Smooth muscle cell of the brain vasculature (primary cell): ENCODE measurements at regions not wholly inside any gene's neighbourhood (a gene's known extent, or its start where the extent isn't known, plus 50 kb on each side); places are given as distances from the start of the nearest gene placed in this dataset.

Experiments used
- DNase-seq: peaks from one replicate; pipeline ENCODE4 v3.0.0-alpha.2; 2012; ENCODE audit warnings: low read depth, low spot score

DNA sequence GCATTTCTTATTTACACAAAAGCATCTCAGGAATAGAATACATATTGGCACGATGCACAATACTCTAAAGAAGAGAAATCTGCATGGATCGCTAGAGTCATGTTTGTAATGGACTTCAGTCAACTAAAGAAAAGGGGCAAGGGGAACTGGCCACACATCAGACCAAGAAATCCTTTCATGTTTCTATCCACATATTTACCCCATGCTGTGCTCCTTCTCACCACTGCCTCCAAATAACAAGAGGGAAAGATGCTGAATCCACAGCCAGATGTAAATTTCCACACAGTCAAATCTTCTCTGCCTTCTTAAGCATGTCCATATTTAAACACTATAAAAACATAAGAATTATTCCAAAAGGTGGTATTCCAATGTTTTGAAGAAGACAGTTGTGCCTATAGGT lies 67.6 kb downstream of the COX18 start:
- no peak for DNase-seq

DNA sequence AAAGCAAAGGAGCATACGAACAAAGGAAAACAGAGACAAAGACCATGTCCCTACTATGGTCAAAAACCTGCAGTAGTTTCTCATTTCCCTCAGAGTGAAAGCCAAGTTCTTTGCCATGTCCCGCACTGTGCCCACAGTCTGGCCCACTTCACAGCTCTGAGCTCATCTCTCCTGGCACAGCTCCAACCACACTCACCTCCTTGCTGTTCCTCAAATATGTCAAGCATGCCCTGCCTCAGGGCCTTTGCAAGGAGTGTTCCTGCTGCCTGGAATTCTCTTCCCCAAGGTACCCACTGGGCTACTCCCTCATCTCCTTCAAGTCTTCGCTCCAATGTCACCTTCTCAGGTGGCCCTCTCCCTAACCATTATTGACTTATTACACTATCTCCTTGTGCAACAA lies 72.1 kb downstream of the COX18 start:
- DNase-seq = no peak

DNA sequence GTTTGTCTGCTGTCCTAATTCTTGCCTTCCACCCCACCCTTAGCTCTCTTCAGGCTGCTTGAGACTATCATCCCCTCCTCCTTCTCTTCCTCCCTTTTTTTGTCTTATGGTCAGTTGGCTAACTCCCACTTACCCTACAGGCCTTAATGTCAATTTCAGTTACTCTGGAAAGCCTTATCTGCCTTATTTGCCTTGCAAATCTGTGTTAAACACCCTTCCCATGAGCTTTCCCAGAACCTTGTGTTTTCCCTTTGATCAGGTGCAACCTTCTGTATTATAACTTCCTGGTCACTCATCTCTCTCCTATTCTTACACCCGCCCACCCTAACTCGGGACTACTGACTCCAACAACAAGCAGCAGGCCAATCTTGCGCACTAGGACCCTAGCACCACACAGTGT lies 74.8 kb downstream of the COX18 start:
- DNase-seq = no peak

DNA sequence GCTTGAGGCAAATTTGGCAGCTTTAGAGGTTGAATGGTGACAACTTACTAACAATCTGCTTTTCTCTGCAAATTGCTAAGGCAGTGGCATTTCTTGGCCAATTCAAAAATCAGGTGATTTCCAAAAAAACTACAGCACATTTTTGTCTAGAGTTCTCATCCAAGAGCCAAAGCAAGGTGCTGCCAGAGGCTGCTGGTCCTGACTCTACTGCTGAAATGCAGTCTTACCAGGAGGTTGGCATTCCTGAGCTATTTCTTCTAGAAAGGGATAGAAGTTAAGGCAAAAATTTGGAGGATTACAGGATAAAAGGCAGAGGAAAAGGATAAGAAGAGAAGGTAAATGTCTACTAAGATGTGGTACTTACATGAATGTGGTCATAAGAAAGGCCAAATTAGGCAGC lies 75.6 kb downstream of the COX18 start:
- no peak for DNase-seq

DNA sequence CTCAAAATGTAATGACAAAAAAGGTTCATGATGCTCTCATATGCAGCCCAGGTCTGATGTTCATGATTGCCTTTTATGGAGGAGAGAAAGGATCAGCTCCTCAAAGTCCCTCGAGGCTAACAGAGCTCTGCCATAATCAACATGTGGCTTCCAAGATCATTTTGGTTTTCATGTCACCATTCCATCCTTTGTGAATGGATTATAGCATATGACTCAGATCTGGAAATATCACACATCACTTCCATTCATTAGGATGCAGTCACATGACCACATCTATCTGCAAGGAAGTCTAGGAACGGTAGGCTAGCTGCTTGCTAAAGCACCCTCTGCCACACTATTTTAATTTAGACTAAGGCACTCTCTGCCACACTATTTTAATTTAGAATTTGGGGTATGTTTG lies 77.6 kb downstream of the COX18 start:
- no peak for DNase-seq

DNA sequence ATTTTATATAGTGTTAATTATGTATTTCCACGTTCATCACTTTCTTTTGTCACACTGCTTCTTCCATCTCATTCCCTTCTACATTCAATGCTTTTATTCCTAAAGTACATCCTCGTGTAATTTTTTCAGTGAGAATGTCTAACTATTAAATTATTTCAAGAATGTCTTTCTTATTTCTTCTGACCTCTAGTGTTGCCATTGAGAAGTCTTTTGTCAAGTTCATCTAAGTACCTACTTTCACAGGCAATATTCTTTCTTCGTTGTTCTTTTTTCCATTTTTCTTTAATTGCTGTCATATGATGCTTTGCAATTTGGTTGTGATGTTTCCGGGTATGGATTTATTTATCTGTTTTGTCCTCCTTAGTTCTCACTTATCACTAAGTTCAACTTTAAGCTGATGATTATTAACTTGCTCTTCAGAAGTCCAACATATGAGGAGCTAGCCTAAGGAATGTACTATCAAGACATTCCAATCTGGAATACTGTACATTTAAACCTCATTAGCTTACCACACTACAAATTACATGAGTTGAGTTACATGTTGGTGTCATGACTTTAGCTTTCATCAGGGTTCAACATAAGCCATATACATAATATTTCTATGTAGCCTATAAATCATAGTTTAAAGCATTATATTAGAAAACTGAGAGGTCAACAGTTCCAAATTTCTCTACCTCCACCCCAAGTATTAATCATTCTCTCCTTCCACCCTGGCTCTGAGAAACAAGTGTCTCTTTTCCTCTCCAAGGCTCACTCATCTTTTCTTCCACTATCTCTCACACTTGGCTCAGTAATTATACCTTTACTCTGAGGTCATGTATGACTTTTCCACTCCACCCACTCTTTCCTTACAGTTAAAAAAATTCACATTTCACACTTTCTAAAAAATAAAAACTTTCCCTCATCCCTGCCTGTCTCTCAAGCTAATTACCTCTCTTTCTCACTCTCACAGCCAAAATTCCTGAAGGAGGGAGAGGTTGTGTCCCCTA lies 81.5 kb downstream of the COX18 start:
- DNase-seq = no peak

DNA sequence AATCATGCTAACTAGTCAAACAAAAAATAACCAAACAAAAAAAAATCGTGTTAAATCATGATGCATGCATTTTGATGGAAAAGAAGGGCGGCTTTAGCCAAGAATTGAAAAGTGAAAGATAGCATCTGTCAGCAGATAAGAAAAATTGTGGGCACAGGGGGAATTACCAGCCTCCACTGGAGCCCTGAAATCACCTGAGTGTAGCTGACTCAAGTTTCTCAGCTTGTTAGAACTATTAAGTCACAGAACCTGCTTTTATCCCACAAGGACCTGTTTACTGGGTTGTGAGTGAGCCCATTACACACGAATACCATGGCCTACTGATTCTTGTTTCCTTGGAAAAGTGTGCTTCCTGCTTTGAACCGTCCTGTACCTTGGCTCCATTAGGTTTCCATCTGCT lies 85.2 kb downstream of the COX18 start:
- DNase-seq = no peak

DNA sequence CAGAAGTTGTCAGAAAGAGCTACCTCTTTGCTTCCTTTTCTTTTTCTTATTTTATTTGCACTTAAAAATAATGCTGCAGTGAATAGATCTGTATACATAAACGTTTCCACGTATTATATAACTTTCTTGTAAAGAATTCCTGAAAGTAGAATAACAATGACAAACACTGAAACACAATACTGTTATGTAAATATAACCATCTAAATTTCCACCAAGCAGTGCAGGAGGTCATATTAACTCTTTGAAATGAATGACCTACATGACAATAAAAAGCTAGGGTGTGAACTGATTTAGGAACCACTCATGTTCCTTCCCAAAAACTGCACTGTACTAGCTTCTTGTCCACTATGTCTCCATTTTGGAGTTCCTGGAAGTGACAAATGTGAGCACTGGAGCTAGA lies 85.8 kb downstream of the COX18 start:
- no peak for DNase-seq

DNA sequence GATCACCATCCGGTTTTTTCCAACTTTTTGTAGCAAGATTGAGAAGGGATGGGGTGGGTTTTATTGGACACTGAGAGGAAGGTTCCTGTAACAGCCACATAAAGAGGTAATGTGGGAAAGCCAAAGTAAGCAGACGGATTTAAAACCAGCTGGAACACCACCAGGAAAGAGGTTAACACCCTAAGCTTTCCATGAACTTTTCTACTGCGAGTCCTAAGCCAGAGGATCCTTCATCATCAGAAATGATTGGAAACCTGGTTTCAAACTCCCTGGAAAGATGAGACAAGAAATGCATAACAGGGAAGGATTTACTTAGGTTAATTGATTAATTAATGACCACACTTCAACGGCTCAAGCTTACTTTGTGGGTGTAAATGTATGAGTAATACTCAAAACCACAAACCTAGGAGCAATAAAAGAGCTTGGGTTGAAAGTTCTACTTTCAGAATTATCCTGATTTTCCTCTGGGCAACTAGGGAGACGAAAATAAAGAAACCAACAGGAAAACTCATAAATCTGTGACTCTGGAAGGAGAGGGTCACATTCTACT lies 91.5 kb downstream of the COX18 start:
- no peak for DNase-seq

DNA sequence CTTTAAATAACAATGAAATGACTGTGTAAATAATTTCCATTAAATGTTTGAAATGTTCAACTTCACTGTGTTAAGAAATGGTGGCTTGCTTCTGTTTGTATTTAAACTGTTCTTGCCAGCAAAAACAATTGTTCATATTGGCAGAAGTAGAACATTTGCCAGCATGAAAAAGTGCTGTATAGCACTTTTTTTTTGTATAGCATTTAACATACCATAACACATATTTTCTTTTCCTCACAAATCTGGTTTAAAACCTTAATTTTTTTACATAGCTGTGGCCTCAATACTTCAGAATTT lies 94.1 kb downstream of the COX18 start:
- DNase-seq = no peak

DNA sequence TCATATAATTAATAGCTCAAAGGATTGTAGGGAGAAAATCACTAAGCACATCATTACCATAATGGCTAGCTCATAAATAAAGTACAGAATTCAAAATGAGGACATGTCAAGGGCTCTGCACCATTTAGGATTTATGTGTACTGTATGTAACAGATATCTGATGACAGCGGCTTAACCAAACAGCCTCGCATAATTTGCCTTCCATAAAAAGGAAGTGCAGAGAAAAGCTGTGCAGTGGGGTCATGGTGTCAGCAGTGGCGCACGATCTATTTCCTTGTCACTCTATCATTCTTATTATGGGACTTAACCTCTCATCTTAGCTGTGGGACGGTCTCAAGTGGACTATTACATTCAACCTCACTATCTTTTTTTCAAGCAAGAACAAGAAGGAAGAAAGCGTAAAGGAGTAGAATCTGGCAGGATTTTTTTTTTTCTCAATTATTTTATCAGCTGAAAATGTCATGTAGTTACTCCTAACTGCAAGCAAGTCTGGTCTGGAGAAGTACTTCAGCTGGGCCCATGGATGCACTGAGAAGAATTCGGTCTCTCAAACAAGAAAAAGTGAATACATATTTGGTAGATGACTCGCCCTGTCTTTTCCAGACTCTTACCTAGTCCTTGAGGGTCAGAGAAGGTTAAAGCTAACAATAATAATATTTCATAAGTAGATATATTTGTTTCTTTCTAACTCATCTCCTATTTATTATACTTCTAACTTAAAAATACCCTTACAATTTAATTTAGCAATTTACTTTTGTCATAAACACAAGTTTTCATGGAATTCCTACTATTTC lies 94.6 kb downstream of the COX18 start:
- no peak for DNase-seq

DNA sequence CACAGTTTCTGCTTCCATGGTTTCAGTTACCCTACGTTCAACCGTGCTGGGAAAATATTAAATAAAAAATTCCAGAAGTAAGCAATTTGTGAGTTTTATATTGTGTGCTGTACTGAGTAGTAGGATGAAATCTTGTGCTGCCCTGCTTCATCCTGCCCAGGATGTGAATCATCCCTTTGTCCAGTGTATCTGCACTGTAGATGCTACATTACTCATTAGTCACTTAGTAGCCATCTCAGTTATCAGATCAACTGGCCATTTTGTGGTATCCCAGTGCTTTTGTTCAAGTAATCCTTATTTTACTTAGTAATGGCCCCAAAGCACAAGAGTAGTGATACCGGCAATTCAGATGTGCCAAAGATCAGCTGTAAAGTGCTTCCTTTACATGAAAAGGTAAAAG lies 97.9 kb downstream of the COX18 start:
- no peak for DNase-seq

DNA sequence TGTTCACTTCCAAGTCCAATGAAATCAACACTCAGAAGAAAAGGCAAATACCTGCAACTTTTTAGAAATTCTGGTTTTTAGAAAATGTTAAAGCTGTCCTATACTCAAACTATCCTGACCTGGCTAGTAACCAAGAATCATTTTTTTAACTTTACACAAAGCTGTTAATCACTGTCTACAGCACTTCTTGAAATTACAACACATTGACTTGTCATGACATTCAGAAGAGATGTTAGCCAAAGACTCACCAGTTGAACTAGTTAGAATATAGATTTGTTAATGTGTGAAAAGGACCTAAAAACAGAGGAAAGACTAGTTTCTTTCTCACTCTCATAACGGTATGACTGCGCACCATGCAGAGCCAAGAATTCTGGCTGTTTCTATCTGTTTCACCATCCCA lies 98.8 kb downstream of the COX18 start:
- DNase-seq = no peak

DNA sequence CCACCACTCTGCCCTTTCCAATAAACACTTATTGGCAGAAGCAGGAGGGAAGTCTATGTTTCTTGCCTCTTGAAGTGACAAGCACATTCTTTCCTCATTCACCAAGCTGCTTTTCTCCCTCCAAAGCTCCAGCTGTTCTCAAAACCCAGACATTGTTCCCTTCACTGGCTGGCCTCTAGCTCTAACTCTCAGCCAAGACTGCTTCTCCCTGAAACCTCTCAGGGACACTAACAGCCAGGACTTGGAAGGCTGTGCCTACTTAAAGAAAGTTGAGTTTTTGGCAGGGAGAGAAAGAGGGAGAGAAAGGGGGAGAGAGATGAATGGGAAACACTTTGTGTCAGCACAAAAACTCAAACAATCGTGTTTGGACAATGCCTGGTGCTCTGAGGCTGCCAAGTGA lies 99.5 kb downstream of the COX18 start:
- no peak for DNase-seq

DNA sequence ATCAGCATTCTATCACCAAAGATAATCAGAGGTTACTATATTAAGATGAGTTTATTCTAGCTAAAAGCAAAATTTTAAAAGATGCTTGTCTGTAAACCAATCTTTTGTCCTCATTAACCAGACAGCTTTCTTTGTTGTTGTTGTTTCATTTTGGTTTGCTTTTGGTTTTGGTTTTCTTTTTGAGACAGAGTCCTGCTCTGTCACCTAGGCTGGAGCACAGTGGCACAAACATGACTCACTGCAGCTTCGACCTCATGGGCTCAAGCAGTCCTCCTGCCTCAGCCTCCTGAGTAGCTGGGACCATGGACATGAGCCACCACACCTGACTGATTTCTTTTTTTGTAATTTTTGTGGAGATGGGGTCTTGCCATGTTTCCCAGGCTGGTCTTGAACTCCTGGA lies 102.9 kb downstream of the COX18 start:
- no peak for DNase-seq

DNA sequence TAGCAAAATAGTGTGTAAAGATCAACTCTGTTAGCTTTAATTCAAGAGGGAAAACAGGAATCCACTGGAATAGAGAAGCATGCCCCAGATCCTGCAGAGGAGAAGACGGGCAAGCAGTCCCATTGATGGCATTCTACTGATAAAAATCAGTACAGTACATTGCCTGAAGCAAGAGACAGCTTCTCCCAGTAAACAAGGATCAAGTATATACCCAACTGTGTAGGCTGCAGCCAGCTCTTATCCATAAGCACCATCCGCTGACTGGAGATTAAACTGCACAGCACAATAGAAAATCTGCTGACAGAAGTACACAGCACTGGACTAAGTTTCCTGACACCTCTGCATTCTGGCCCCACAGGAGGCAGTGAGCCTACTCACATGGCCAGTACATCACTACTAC lies 110.1 kb downstream of the COX18 start:
- DNase-seq = no peak

DNA sequence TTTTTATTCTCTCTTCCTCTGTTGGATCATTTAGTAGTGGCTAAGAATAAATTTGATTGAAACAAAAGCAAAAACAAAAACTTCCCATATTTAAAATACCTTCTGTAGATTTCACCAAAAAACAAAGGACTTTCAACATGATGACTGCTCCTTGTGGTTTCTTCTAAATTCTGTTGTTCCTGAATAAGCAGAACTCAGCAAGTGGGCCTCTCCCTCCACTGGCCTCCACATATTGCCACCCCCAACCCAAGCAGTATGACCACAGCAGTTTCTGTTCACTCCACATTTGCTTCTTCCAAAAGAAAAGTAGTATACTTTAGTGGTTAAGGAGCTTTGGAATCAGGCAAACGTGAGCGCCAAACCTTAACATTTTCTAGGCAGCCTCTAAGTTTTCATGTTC lies 114.7 kb downstream of the COX18 start:
- DNase-seq = no peak

DNA sequence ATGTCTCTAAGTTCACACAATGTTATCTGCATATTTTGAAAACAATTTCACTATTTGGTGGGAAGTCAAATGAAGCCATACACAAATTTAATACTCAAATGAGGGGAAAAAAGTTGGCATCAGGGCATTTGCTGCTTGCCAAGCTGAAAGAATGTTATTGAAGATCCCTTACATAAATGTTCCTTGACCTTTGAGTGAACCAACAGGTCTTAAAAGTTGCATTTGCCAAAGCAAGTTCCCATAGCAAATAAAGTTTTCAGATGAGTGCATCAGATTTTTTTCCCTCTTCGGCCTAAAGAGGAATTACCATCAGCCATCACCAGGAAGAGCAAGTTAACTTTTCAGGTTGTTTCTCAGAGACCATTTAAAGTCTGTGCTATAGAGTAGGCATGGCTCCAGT lies 115.9 kb downstream of the COX18 start:
- no peak for DNase-seq

DNA sequence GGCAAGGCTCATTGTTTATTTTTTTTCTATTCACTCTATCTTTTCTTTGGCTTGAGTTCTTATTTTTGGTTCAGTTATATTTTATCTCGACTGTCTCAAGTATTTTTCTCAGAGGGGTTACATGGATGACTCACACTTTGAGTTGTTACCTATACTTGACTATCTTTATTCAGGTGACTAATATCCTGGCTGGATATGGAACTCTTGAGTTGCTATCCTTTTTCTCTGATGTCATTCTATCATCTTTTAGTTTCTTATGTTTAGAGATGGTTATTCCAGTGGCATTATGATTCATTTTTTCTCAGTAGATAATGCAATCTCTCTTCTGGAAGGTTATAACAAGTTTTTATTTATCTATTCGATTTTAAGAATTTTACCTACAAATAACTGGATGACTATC lies 117.9 kb downstream of the COX18 start:
- DNase-seq = no peak

DNA sequence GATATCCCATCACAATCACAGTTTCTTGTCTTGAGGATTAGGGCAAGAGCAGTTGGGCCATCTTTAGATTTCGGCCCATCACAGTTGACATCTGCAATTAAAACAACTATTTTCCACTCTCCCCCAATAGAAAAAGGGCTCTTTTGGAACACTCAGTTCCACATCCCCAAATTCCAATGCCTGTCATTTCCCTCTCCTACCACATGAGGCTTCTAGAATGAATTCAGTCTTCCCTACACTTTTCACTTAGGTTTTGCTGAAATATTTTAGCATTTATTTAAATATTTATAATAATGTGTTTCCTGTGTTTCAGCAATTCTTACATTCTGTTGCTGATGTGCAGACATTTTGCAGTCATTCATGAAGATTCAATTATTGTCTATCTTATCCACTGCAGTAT lies 118.4 kb downstream of the COX18 start:
- DNase-seq = no peak

DNA sequence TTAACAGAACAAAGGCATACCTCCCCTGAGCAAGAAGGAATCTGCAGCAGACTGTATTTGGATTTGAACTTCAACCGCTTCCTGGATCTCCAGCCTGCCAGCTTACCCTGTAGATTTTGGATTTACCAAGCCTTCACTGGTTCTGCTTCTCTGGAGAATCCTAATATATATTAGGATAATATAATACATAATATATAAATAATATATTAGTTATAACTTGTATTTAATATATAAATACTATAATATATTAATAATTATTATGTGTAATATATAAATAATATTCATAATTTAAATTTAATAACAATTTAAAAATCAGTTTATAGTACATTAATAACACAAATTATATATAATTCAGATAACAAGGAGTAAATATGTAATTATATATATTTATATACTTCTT lies 121.4 kb downstream of the COX18 start:
- DNase-seq = no peak

DNA sequence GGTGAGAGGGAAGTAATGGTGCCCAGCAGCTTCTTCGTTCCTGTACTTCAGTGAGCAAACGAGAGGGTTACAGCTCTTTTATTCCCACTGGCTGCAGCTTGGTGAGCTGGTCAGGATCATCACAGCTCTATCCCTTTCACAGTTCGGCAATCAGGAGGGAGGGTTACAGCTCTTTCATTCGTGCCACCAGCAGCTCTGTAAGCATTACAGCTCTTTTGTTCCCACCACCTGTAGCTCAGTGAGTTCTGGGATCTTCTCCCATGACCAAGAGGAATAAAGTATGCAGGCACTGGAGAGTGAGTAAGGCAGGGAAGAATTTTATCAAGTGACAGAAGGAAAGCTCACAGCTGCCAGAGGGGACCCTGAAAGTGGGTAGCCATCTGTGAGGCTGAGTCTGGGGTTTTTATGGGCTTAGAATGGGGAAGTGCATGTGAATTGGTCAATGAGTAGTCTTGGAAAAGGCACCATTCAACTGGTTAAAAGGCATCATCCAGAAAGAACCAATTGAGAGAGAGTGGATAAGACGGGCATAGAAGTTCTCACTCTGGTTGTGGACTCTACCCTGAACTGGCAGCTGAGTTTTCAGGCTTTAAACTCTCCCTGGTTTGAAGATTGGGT lies 123.7 kb downstream of the COX18 start:
- no peak for DNase-seq
